CD4-positive, alpha-beta memory T cell (primary cell): ENCODE measurements at regions not wholly inside any gene's neighbourhood (a gene's known extent, or its start where the extent isn't known, plus 50 kb on each side); places are given as distances from the start of the nearest gene placed in this dataset.

Source experiments
- CTCF ChIA-PET: fragments of 350-600 bp; sonication (Branson Sonifier 250); formaldehyde crosslinking; loops from one replicate; lab custom pipeline; 2021; ENCODE audit warnings: inconsistent platforms; ENCODE audit not compliant: partially characterized antibody; lab: Charles Lee
- POLR2A ChIA-PET: fragments of 350-600 bp; sonication (Branson Sonifier 250); formaldehyde crosslinking; loops from one replicate; lab custom pipeline; 2021; ENCODE audit not compliant: partially characterized antibody; lab: Charles Lee
- DNase-seq, 5 donors: peaks; one replicate each; pipeline versions ENCODE4 v3.0.0 to v3.0.0-alpha.2; 2020 to 2022; ENCODE audit warnings: mixed read lengths in 1 of 5
- H3K27ac ChIP-seq: one replicate; pipeline ENCODE4 v1.7.0; 2013; ENCODE audit warnings: low read depth, low read length
- H3K27me3 ChIP-seq: 2 replicates; pipeline ENCODE4 v1.7.0; 2013; ENCODE audit warnings: mild to moderate bottlenecking, low read length, moderate library complexity; ENCODE audit not compliant: insufficient read depth
- H3K36me3 ChIP-seq: 2 replicates; pipeline ENCODE4 v1.7.0; 2013; ENCODE audit warnings: mild to moderate bottlenecking, low read length, moderate library complexity; ENCODE audit not compliant: insufficient read depth
- H3K4me1 ChIP-seq: 2 replicates; pipeline ENCODE4 v1.7.0; 2013; ENCODE audit warnings: mild to moderate bottlenecking, low read length, moderate library complexity; ENCODE audit not compliant: insufficient read depth
- H3K4me3 ChIP-seq, 2 donors: one replicate each; pipeline ENCODE4 v1.7.0; 2013; ENCODE audit warnings: low read length in 2 of 2, mild to moderate bottlenecking in 1 of 2
- H3K9me3 ChIP-seq, 2 donors: one replicate each; pipeline ENCODE4 v1.7.0; 2013; ENCODE audit warnings: low read length in 2 of 2, control low read depth in 1 of 2; ENCODE audit not compliant: control insufficient read depth in 1 of 2
- H3K27ac Mint-ChIP-seq, 7 donors: one replicate each; pipeline ENCODE4 v1.8.0; 2020 to 2021; ENCODE audit warnings: mixed read lengths in 7 of 7, mild to moderate bottlenecking in 6 of 7, inconsistent platforms in 3 of 7, moderate library complexity in 3 of 7
- H3K27me3 Mint-ChIP-seq, 2 donors: one replicate each; pipeline ENCODE4 v1.8.0; 2020 to 2021; ENCODE audit warnings: mixed read lengths in 2 of 2
- H3K36me3 Mint-ChIP-seq, 2 donors: one replicate each; pipeline ENCODE4 v1.8.0; 2020 to 2021; ENCODE audit warnings: mixed read lengths in 2 of 2, inconsistent platforms in 1 of 2, mild to moderate bottlenecking in 1 of 2
- H3K4me1 Mint-ChIP-seq, 4 donors: one replicate each; pipeline ENCODE4 v1.8.0; 2020 to 2021; ENCODE audit warnings: mixed read lengths in 4 of 4, mild to moderate bottlenecking in 1 of 4
- H3K4me3 Mint-ChIP-seq, 8 donors: one replicate each; pipeline ENCODE4 v1.8.0; 2020 to 2021; ENCODE audit warnings: mixed read lengths in 8 of 8, mild to moderate bottlenecking in 7 of 8, moderate library complexity in 6 of 8, inconsistent platforms in 3 of 8
- H3K9me3 Mint-ChIP-seq, 8 donors: one replicate each; pipeline ENCODE4 v1.8.0; 2020 to 2021; ENCODE audit warnings: mixed read lengths in 8 of 8, mild to moderate bottlenecking in 5 of 8, inconsistent platforms in 3 of 8, moderate library complexity in 1 of 8
- intact Hi-C: fragments of 100-400 bp; cut with micrococcal nuclease; formaldehyde crosslinking; loops from one replicate; pipeline ENCODE4 v1.15.1; 2023

DNA sequence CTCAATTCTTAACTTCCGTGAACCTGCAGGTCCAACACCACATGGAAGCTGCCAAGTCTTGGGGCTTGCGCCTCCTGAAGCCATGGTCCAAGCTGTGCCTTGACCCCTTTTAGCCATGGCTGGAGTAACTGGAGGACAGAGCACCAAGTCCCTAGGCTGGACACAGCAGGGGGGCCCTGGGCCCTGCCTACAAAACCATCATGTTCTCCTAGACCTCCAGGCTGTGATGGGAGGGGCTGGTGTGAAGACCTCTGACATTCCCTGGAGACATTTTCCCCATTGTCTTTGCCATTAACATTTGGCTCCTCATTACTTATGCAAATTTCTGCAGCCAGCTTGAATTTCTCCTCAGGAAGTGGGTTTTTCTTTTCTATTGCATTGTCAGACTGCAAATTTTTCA is 570.1 kb downstream of the FSCB start:
- H3K27ac ChIP-seq: no peak overlapping the region
- no peaks in the 10 kb centered on the region for H3K36me3 ChIP-seq
- H3K4me3 ChIP-seq: no peak overlapping the region
- Mint-ChIP-seq H3K4me1 (no peaks in the 10 kb centered on the region), H3K9me3 (peaks cover 2 to 26% (median 10%) of the 10 kb centered on the region in 8 donors), H3K4me3 (no peak overlapping the region), H3K27me3 (no peaks in the 10 kb centered on the region), H3K36me3 (no peaks in the 10 kb centered on the region), H3K27ac (no peak overlapping the region)
- no peaks in the 10 kb centered on the region for H3K27me3 ChIP-seq
- no peaks in the 10 kb centered on the region for H3K4me1 ChIP-seq
- ChIA-PET CTCF (no interaction called here), POLR2A (no interaction called here)
- intact Hi-C loops: no loop called here
- no peaks in the 10 kb centered on the region for H3K9me3 ChIP-seq
- DNase-seq: no peak

DNA sequence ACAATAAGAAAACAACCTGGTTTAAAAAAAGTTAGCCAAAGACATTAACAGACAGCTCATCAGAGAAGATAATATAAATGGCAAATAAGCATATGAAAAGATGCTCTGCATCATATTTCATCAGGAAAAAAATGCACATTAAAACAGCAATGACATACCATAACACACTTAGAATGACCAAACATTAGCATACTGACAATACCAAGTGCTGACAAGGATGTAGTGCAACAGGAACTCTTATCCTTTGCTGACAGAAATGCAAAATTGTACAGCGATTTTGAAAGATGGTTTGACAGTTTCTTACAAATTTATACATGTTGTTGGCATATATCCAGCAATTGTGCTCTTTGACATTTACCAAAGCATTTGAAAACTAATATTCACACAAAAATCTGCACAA is 573.0 kb downstream of the FSCB start:
- no peak for DNase-seq
- no peak overlapping the region for H3K4me3 Mint-ChIP-seq
- intact Hi-C loops: no loop called here
- H3K9me3 Mint-ChIP-seq: peaks cover 2 to 27% (median 5%) of the 10 kb centered on the region in 8 donors
- H3K36me3 Mint-ChIP-seq: no peaks in the 10 kb centered on the region
- Histone ChIP-seq H3K27me3 (no peaks in the 10 kb centered on the region), H3K4me3 (no peak overlapping the region), H3K9me3 (no peaks in the 10 kb centered on the region), H3K36me3 (no peaks in the 10 kb centered on the region), H3K4me1 (no peaks in the 10 kb centered on the region), H3K27ac (no peak overlapping the region)
- H3K27me3 Mint-ChIP-seq: no peaks in the 10 kb centered on the region
- ChIA-PET CTCF (no interaction called here), POLR2A (no interaction called here)
- no peak overlapping the region for H3K27ac Mint-ChIP-seq
- H3K4me1 Mint-ChIP-seq: no peaks in the 10 kb centered on the region

DNA sequence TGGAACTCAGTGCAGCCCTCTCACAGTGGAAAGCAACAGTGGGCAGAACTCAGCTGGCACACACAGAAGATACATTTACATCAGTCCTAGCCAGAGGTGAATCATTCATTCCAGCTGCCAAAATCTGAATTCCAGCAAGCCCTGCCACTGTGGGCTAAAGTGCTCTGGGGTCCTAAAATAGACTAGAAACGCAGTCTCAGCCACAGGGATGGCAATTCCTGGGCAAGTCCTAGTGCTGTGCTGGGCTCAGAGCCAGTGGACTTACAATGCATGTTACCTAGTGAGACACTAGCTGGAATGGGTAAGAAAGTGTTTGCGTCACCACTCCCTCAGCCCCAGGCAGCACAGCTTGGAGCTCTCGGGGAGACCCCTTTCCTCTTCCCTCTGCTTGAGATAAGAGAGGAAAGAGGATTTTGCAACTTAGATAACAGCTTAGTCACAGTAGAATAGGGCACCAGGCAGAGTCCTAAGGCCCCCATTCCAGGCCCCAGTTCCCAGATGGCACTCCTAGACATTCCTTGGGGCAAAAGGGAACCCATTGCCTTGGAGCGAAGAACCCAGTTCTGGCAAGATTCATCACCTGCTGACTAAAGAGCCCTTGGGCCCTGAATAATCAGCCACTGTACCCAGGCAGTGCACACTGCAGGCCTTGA is 592.9 kb downstream of the FSCB start:
- CTCF ChIA-PET: no interaction called here
- no peaks in the 10 kb centered on the region for H3K4me1 ChIP-seq
- Mint-ChIP-seq H3K27me3 (no peaks in the 10 kb centered on the region), H3K4me3 (no peak overlapping the region), H3K4me1 (no peaks in the 10 kb centered on the region), H3K27ac (no peak overlapping the region), H3K9me3 (peaks cover 0 to 10% (median 6%) of the 10 kb centered on the region in 8 donors), H3K36me3 (no peaks in the 10 kb centered on the region)
- H3K27me3 ChIP-seq: no peaks in the 10 kb centered on the region
- no peak for DNase-seq
- no peak overlapping the region for H3K27ac ChIP-seq
- intact Hi-C loops: no loop called here
- H3K4me3 ChIP-seq: no peak overlapping the region
- no peaks in the 10 kb centered on the region for H3K9me3 ChIP-seq
- H3K36me3 ChIP-seq: no peaks in the 10 kb centered on the region
- POLR2A ChIA-PET: no interaction called here

DNA sequence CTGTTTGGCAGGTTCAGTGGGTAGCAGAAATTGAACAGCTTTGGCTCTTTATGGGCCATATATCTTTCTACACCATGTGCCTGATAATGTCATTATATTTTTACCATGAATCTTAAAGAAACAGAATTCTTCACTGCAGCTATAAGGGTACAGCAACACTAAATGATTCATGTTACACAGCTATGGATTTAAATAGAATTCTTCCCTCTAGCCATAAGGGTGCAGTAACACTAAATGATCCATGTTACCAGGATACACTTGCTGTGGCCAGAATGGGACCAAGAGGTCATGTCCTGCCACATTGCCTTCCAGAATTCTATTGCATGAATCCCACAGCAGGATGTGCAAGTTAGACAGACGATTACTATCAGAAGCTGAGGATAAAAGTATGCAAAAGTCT is 603.9 kb downstream of the FSCB start:
- CTCF ChIA-PET: no interaction called here

DNA sequence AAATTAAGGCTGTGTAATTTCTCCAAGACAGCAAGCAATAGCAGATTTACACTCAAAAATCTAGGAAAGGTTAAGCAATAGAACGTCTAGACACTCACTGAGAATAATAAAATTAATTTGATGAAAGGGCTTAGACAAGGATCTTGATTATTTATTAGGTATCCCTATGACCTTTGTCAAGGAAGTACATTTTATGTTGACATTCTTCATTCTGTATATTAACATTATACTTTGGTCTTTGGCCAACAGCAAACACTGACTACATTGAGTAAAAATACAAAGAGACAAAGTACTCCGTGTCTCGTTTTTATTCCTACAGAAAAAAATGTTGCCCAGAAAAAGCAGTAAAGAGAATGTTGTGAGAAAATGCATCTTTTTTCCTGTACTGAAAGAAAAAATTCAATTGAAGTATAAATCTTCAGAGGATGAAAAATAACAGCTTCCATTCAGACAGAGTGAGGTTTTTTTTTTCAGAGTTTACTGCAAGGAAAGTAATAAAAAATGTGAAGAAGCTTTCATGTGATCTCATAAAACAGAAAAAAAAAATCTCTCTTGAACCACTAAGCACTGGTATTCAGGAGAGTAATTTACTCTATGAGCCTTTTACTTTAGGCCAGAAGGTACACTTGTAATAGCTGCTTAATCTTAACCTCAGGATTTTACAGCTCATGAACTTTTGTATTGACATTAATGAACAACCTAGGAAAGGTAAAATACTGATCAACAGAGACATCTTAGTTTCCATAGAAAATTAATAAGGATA is 605.0 kb downstream of the FSCB start:
- no peaks in the 10 kb centered on the region for H3K36me3 ChIP-seq
- Mint-ChIP-seq H3K4me1 (no peaks in the 10 kb centered on the region), H3K27ac (no peak overlapping the region), H3K27me3 (no peaks in the 10 kb centered on the region), H3K9me3 (peaks cover 0 to 8% (median 3%) of the 10 kb centered on the region in 8 donors), H3K36me3 (no peaks in the 10 kb centered on the region), H3K4me3 (no peak overlapping the region)
- no peaks in the 10 kb centered on the region for H3K27me3 ChIP-seq
- H3K4me3 ChIP-seq: no peak overlapping the region
- H3K4me1 ChIP-seq: no peaks in the 10 kb centered on the region
- ChIA-PET CTCF (no interaction called here), POLR2A (no interaction called here)
- DNase-seq: no peak
- H3K27ac ChIP-seq: no peak overlapping the region
- intact Hi-C loops: no loop called here
- H3K9me3 ChIP-seq: no peaks in the 10 kb centered on the region

More for the DNA sequence above, 603.9 kb downstream of the FSCB start:
- intact Hi-C loops: no loop called here
- Histone ChIP-seq H3K27me3 (no peaks in the 10 kb centered on the region), H3K4me3 (no peak overlapping the region), H3K9me3 (no peaks in the 10 kb centered on the region), H3K27ac (no peak overlapping the region), H3K36me3 (no peaks in the 10 kb centered on the region), H3K4me1 (no peaks in the 10 kb centered on the region)
- H3K36me3 Mint-ChIP-seq: no peaks in the 10 kb centered on the region
- no peaks in the 10 kb centered on the region for H3K27me3 Mint-ChIP-seq
- DNase-seq: no peak
- POLR2A ChIA-PET: no interaction called here
- peaks cover 0 to 11% (median 3%) of the 10 kb centered on the region in 8 donors for H3K9me3 Mint-ChIP-seq
- H3K27ac Mint-ChIP-seq: no peak overlapping the region
- no peaks in the 10 kb centered on the region for H3K4me1 Mint-ChIP-seq
- H3K4me3 Mint-ChIP-seq: no peak overlapping the region

DNA sequence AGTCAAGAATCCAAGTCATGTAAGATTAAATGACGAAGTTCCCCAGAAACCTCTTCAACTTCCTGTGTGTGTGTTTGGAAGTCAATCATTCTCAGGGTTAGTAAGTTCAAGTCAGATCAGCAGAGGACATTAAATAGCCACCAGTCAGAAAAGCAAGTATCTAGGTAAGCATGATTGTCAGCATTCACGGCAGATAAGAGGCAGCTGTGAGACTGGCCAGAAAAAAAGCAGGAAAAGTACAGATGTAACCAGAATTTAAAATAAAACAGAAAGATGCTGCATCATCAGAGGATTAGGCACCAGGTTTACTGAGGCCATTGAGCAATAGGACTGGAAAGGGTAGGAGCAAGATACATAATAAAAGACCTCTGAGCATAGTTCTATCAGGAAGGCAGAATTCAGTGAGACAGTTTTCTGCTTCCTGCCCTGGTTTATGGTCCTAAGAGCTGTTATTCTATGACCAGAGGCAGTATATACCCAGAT is 606.9 kb downstream of the FSCB start:
- no peak overlapping the region for H3K27ac ChIP-seq
- H3K27me3 ChIP-seq: no peaks in the 10 kb centered on the region
- no peaks in the 10 kb centered on the region for H3K9me3 ChIP-seq
- Mint-ChIP-seq H3K4me3 (no peak overlapping the region), H3K4me1 (no peaks in the 10 kb centered on the region), H3K9me3 (peaks cover 0 to 5% (median 0%) of the 10 kb centered on the region in 8 donors), H3K27ac (no peak overlapping the region), H3K27me3 (no peaks in the 10 kb centered on the region), H3K36me3 (no peaks in the 10 kb centered on the region)
- ChIA-PET POLR2A (no interaction called here), CTCF (no interaction called here)
- no peaks in the 10 kb centered on the region for H3K4me1 ChIP-seq
- H3K36me3 ChIP-seq: no peaks in the 10 kb centered on the region
- no peak for DNase-seq
- no peak overlapping the region for H3K4me3 ChIP-seq
- intact Hi-C loops: no loop called here

DNA sequence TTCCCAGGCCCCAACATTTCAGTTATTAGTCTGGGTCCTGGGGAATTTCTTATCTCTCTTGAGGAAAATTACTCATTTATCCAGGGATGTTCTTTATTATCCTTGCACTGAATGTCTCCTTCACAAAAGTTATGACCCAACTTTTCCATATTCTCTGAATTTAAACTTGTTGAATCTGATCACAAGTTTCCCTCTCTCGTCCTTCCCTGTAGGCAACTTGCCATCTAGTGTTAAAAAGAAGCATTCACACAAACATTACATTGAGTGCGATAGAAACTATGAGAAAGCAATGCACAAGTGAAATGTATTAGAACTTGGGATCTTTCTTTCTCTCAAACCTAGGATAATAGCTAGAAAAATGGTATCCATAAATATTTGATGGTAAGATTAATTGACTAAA is 608.4 kb downstream of the FSCB start:
- no peak overlapping the region for H3K27ac Mint-ChIP-seq
- intact Hi-C loops: no loop called here
- CTCF ChIA-PET: no interaction called here
- no peaks in the 10 kb centered on the region for H3K36me3 Mint-ChIP-seq
- H3K4me1 Mint-ChIP-seq: no peaks in the 10 kb centered on the region
- POLR2A ChIA-PET: no interaction called here
- H3K27me3 ChIP-seq: no peaks in the 10 kb centered on the region
- no peaks in the 10 kb centered on the region for H3K4me1 ChIP-seq
- H3K27me3 Mint-ChIP-seq: no peaks in the 10 kb centered on the region
- H3K36me3 ChIP-seq: no peaks in the 10 kb centered on the region
- no peak overlapping the region for H3K4me3 Mint-ChIP-seq
- H3K9me3 Mint-ChIP-seq: peaks cover 0 to 3% (median 0%) of the 10 kb centered on the region in 8 donors
- no peaks in the 10 kb centered on the region for H3K9me3 ChIP-seq
- no peak overlapping the region for H3K4me3 ChIP-seq
- H3K27ac ChIP-seq: no peak overlapping the region
- DNase-seq: no peak
